Mammary epithelial cell (primary cell): ENCODE measurements at regions not wholly inside any gene's neighbourhood (a gene's known extent, or its start where the extent isn't known, plus 50 kb on each side); places are given as distances from the start of the nearest gene placed in this dataset.

Experiments
- EZH2 ChIP-seq: IDR thresholded peaks from 2 replicates; pipeline ENCODE4 v1.6.1; 2012; ENCODE audit warnings: low read length, inconsistent platforms, borderline replicate concordance
- TF ChIP-seq, protein P1 (sequence below), 2 donors: IDR thresholded peaks in 1 of 2; conservative IDR thresholded peaks in 1 of 2; 2 replicates each; pipeline ENCODE4 v1.5.1; 2011 to 2012; ENCODE audit warnings: inconsistent platforms in 2 of 2, low read length in 2 of 2, mild to moderate bottlenecking in 2 of 2, control low read depth in 1 of 2, low read depth in 1 of 2; ENCODE audit not compliant: insufficient read depth in 1 of 2; ENCODE audit errors: extremely low read depth in 1 of 2

DNA sequence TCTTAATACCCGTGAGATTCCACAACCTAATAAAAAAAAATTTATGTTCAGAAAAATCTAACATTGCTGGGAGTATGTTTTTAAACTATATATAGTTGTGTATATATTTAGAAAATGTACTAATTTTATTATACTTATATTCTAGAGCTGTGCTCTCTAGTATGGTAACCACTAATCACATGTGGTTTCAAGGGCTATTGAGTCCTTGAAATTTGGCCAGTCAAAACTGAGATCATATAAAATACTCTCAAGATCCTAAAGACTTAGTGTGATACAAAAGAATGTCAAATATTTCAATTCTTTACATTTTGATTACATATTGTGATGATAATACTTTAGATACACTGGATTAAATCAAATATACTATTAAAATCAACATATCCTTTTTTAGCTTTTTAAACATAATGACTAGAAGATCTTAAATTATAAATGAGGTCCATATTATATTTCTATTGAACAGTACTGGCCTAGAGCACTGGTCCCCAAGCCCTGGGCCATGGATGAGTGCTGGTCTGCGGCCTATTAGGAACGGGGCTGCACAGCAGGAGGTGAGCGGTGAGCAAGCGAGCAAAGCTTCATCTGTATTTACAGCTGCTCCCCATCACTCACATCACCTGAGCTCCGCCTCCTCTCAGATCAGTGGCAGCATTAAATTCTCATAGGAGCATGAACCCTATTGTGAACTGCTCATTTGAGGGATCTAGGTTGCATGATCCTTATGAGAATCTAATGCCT, 176.5 kb upstream of the NBEA start:
- TF ChIP-seq, protein P1, sequence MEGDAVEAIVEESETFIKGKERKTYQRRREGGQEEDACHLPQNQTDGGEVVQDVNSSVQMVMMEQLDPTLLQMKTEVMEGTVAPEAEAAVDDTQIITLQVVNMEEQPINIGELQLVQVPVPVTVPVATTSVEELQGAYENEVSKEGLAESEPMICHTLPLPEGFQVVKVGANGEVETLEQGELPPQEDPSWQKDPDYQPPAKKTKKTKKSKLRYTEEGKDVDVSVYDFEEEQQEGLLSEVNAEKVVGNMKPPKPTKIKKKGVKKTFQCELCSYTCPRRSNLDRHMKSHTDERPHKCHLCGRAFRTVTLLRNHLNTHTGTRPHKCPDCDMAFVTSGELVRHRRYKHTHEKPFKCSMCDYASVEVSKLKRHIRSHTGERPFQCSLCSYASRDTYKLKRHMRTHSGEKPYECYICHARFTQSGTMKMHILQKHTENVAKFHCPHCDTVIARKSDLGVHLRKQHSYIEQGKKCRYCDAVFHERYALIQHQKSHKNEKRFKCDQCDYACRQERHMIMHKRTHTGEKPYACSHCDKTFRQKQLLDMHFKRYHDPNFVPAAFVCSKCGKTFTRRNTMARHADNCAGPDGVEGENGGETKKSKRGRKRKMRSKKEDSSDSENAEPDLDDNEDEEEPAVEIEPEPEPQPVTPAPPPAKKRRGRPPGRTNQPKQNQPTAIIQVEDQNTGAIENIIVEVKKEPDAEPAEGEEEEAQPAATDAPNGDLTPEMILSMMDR (conservative IDR thresholded peaks at IDR 0.05 in 1 of 2, IDR thresholded peaks at IDR 0.05 in 1 of 2; ENCODE audit: extremely low read depth in 1 of 2, insufficient read depth in 1 of 2, low read depth in 1 of 2, low read length in 2 of 2), result no peak
- no peak for TF ChIP-seq EZH2
